ENCODE measurements at regions not wholly inside any gene's neighbourhood (a gene's known extent, or its start where the extent isn't known, plus 50 kb on each side); places are given as distances from the start of the nearest gene placed in this dataset.

- H3T11ph ChIP-seq (ENCODE audit: low read length): no peak overlapping the region
- H4K91ac ChIP-seq (ENCODE audit: insufficient read length, low read depth, low read length): no peak overlapping the region
- Mint-ChIP-seq H3K27me3 (ENCODE audit: low read depth) (no peaks in the 10 kb centered on the region), H3K4me3 (no peak overlapping the region), H3K36me3 (ENCODE audit: insufficient read depth in 1 of 3, low read depth in 3 of 3) (peaks cover 2 to 5% (median 3%) of the 10 kb centered on the region in 3 experiments; a peak in 3 of 7 replicates), H3K4me1 (no peaks in the 10 kb centered on the region), H3K27ac (peak overlapping the region in 1 of 3 experiments; percentile 68; a peak in 1 of 7 replicates), H3K9me3 (peaks cover 6% of the 10 kb centered on the region in 2 experiments; a peak in 3 of 5 replicates)
- no peak overlapping the region for H3K9ac ChIP-seq (ENCODE audit: extremely low read depth, insufficient read length, low read length)
- peak overlapping the region; percentile 28 for H3K18ac ChIP-seq (ENCODE audit: insufficient read length, low read depth, low read length)
- no peaks in the 10 kb centered on the region for H4K20me1 ChIP-seq (ENCODE audit: control insufficient read depth, insufficient read depth, insufficient read length)
- no peaks in the 10 kb centered on the region for H3K23me2 ChIP-seq (ENCODE audit: insufficient read length, low read depth, low read length, poor library complexity, severe bottlenecking)
- H3K4me2 ChIP-seq (ENCODE audit: insufficient read depth, insufficient read length, low read length): no peak overlapping the region
- no peak overlapping the region for H4K8ac ChIP-seq (replicated peaks; ENCODE audit: insufficient read length, low read depth, low read length)
- no peak overlapping the region for H3K23ac ChIP-seq (ENCODE audit: insufficient read length, low read depth, low read length)
- H3K79me2 ChIP-seq (ENCODE audit: insufficient read depth, low read length): no peaks in the 10 kb centered on the region
- H2BK120ac ChIP-seq (ENCODE audit: low read depth, low read length, poor library complexity, severe bottlenecking): no peak overlapping the region
- H3K27me3 ChIP-seq (ENCODE audit: insufficient read depth, low read length): no peaks in the 10 kb centered on the region
- H3K56ac ChIP-seq (ENCODE audit: insufficient read length, low read depth, low read length): no peak overlapping the region
- H2BK15ac ChIP-seq (ENCODE audit: low read depth, low read length): no peak overlapping the region
- H3K27ac ChIP-seq (ENCODE audit: insufficient read length, low read depth, low read length): no peak overlapping the region
- no peak for DNase-seq
- no peak overlapping the region for H2AK5ac ChIP-seq (ENCODE audit: insufficient read length, low read length)
- H3K79me1 ChIP-seq (ENCODE audit: insufficient read depth, low read depth, low read length, poor library complexity, severe bottlenecking): no peaks in the 10 kb centered on the region
- TF ChIP-seq CTCF (conservative IDR thresholded peaks at IDR 0.05): no peak
- no peaks in the 10 kb centered on the region for H3K4me1 ChIP-seq (ENCODE audit: insufficient read depth, low read length)
- no peak overlapping the region for H2AFZ ChIP-seq (ENCODE audit: low read length)
- H2BK20ac ChIP-seq (ENCODE audit: low read depth, low read length, poor library complexity, severe bottlenecking): no peak overlapping the region
- no CpG with 5 or more reads among the region's 8 CpGs for WGBS (ENCODE audit: extremely low coverage, insufficient read length, low lambda C conversion rate)
- no peak overlapping the region for H3K4ac ChIP-seq (ENCODE audit: low read depth, low read length)
- no peaks in the 10 kb centered on the region for H3K9me3 ChIP-seq (ENCODE audit: control insufficient read depth, low read depth, low read length)
- H2BK5ac ChIP-seq (ENCODE audit: insufficient read length, low read length): no peak overlapping the region
- no peak overlapping the region; the same call in 1 of the 2 replicates for H3K14ac ChIP-seq (ENCODE audit: insufficient read depth, low read length)
- no peak overlapping the region for H4K5ac ChIP-seq (ENCODE audit: insufficient read length, low read depth, low read length)
- no peak overlapping the region for H2BK12ac ChIP-seq (ENCODE audit: insufficient read length, low read depth, low read length)
Observed at GRCh38 chr6:48979085-48979484, 484.0 kb downstream of the MMUT start.

Data from H9 (cell line).